H1 (cell line): ENCODE measurements at regions not wholly inside any gene's neighbourhood (a gene's known extent, or its start where the extent isn't known, plus 50 kb on each side); places are given as distances from the start of the nearest gene placed in this dataset.

Experiments
- CTCF ChIA-PET: fragments of 300-600 bp; sonication (Branson Sonifier 250); formaldehyde crosslinking; loops from one replicate; lab custom pipeline; 2021; ENCODE audit not compliant: partially characterized antibody; lab: Charles Lee
- POLR2A ChIA-PET: fragments of 300-600 bp; sonication (Branson Sonifier 250); formaldehyde crosslinking; loops from one replicate; lab custom pipeline; 2021; ENCODE audit warnings: inconsistent platforms; ENCODE audit not compliant: partially characterized antibody; lab: Charles Lee
- DNase-seq, 2 experiments: peaks; one replicate each; pipeline versions ENCODE4 v3.0.0 to v3.0.0-alpha.2; 2010 to 2022; ENCODE audit warnings: low spot score in 2 of 2, low read depth in 1 of 2, mixed read lengths in 1 of 2
- FAIRE-seq: peaks from 2 replicates; lab custom pipeline; 2011; peaks lifted over from hg19 to GRCh38; lab: Jason Lieb, UNC
- H2AFZ ChIP-seq: 2 replicates; pipeline ENCODE4 v1.8.1; 2012; ENCODE audit warnings: low read length, inconsistent platforms
- H2AK5ac ChIP-seq: 2 replicates; pipeline ENCODE4 v1.6.1; 2013; ENCODE audit warnings: low read depth, low read length
- H2BK120ac ChIP-seq: replicated peaks from 2 replicates; pipeline ENCODE3; 2013; ENCODE audit warnings: low read depth, low read length, inconsistent platforms
- H2BK12ac ChIP-seq: 2 replicates; pipeline ENCODE4 v1.6.1; 2013; ENCODE audit warnings: low read depth, low read length
- H2BK15ac ChIP-seq: 2 replicates; pipeline ENCODE4 v1.6.1; 2013; ENCODE audit warnings: low read length
- H2BK20ac ChIP-seq: 2 replicates; pipeline ENCODE4 v1.6.1; 2013; ENCODE audit warnings: low read length
- H2BK5ac ChIP-seq: 2 replicates; pipeline ENCODE4 v1.6.1; 2013; ENCODE audit warnings: low read depth, low read length
- H3K14ac ChIP-seq: 2 replicates; pipeline ENCODE4 v1.6.1; 2013; ENCODE audit warnings: inconsistent platforms; ENCODE audit not compliant: insufficient read length
- H3K18ac ChIP-seq: 2 replicates; pipeline ENCODE4 v1.6.1; 2013; ENCODE audit warnings: low read length; ENCODE audit errors: extremely low read depth
- H3K23ac ChIP-seq: 2 replicates; pipeline ENCODE4 v1.6.1; 2013; ENCODE audit warnings: inconsistent platforms; ENCODE audit not compliant: insufficient read length
- H3K23me2 ChIP-seq: 2 replicates; pipeline ENCODE4 v1.6.1; 2013; ENCODE audit warnings: low read depth, low read length
- H3K27ac ChIP-seq: 2 replicates; pipeline ENCODE4 v1.6.1; 2011; ENCODE audit warnings: low read depth, low read length, inconsistent platforms
- H3K27me3 ChIP-seq, 4 experiments: replicated peaks in 1 of 4; 1 replicate in 1 of 4; 2 replicates in 3 of 4; pipeline versions ENCODE4 v1.6.1 to v1.8.1; 2011 to 2013; ENCODE audit warnings: low read length in 3 of 4, mild to moderate bottlenecking in 3 of 4, inconsistent platforms in 2 of 4, mixed read lengths in 2 of 4, moderate library complexity in 1 of 4; ENCODE audit not compliant: control insufficient read depth in 3 of 4, insufficient read depth in 3 of 4; ENCODE audit errors: extremely low read depth in 1 of 4
- H3K36me3 ChIP-seq, 4 experiments: 2 replicates each; pipeline versions ENCODE4 v1.6.1 to v1.8.1; 2011 to 2013; ENCODE audit warnings: mild to moderate bottlenecking in 4 of 4, low read length in 3 of 4, moderate library complexity in 2 of 4, control low read depth in 1 of 4, inconsistent platforms in 1 of 4; ENCODE audit not compliant: insufficient read depth in 4 of 4, control insufficient read depth in 2 of 4
- H3K4ac ChIP-seq: replicated peaks from 2 replicates; pipeline ENCODE3; 2013; ENCODE audit warnings: low read length, low read depth, mixed read lengths, inconsistent platforms; ENCODE audit not compliant: insufficient read length
- H3K4me1 ChIP-seq, 4 experiments: replicated peaks in 1 of 4; 1 replicate in 1 of 4; 2 replicates in 3 of 4; pipeline versions ENCODE4 v1.6.1 to v1.8.1; 2011 to 2013; ENCODE audit warnings: low read length in 3 of 4, inconsistent platforms in 2 of 4, mixed read lengths in 1 of 4; ENCODE audit not compliant: insufficient read depth in 4 of 4, control insufficient read depth in 3 of 4
- H3K4me2 ChIP-seq, 2 experiments: 2 replicates each; pipeline versions ENCODE4 v1.6.1 to v1.8.1; 2011 to 2013; ENCODE audit warnings: low read depth in 2 of 2, low read length in 2 of 2, control low read depth in 1 of 2, inconsistent platforms in 1 of 2, mild to moderate bottlenecking in 1 of 2; ENCODE audit not compliant: insufficient read depth in 1 of 2
- H3K4me3 ChIP-seq, 4 experiments: fragments of 200-600, 300-600 bp in 1 of 4; sonication (generic), shearing (Covaris generic), sonication (Bioruptor Twin) in 1 of 4; 2 replicates each; pipeline versions ENCODE4 v1.5.1 to v1.8.1; 2011 to 2016; ENCODE audit warnings: low read length in 4 of 4, low read depth in 3 of 4, control low read depth in 2 of 4, inconsistent platforms in 2 of 4, mild to moderate bottlenecking in 2 of 4, mixed read lengths in 1 of 4, moderate library complexity in 1 of 4; ENCODE audit not compliant: insufficient read depth in 2 of 4; ENCODE audit errors: extremely low read depth in 1 of 4
- H3K56ac ChIP-seq: replicated peaks from 2 replicates; pipeline ENCODE3; 2013; ENCODE audit warnings: low read depth, mild to moderate bottlenecking, mixed read lengths, low read length, inconsistent platforms; ENCODE audit not compliant: insufficient read length
- H3K79me1 ChIP-seq: 2 replicates; pipeline ENCODE4 v1.6.1; 2013; ENCODE audit warnings: low read depth, low read length, control low read depth
- H3K79me2 ChIP-seq, 2 experiments: 2 replicates each; pipeline versions ENCODE4 v1.6.1 to v1.8.1; 2012 to 2013; ENCODE audit warnings: low read length in 2 of 2, mild to moderate bottlenecking in 2 of 2, inconsistent platforms in 1 of 2; ENCODE audit not compliant: insufficient read depth in 2 of 2, control insufficient read depth in 1 of 2
- H3K9ac ChIP-seq, 4 experiments: replicated peaks in 1 of 4; 1 replicate in 1 of 4; 2 replicates in 3 of 4; pipeline versions ENCODE4 v1.6.1 to v1.8.1; 2011 to 2013; ENCODE audit warnings: low read depth in 3 of 4, low read length in 3 of 4, control low read depth in 2 of 4, mild to moderate bottlenecking in 2 of 4, moderate library complexity in 2 of 4, inconsistent platforms in 1 of 4; ENCODE audit errors: extremely low read depth in 1 of 4
- H3K9me3 ChIP-seq, 2 experiments: 2 replicates each; pipeline versions ENCODE4 v1.6.1 to v1.8.1; 2012 to 2013; ENCODE audit warnings: mild to moderate bottlenecking in 2 of 2, moderate library complexity in 2 of 2, control low read depth in 1 of 2, inconsistent platforms in 1 of 2, low read depth in 1 of 2, low read length in 1 of 2, mixed read lengths in 1 of 2; ENCODE audit not compliant: insufficient read depth in 2 of 2
- H4K20me1 ChIP-seq, 2 experiments: replicated peaks in 1 of 2; 2 replicates each; pipeline versions ENCODE3 to v1.8.1; 2011 to 2013; ENCODE audit warnings: inconsistent platforms in 2 of 2, low read length in 2 of 2, mild to moderate bottlenecking in 1 of 2; ENCODE audit not compliant: insufficient read depth in 2 of 2, control insufficient read depth in 1 of 2
- H4K5ac ChIP-seq: 2 replicates; pipeline ENCODE4 v1.6.1; 2013; ENCODE audit warnings: low read length, low read depth, mixed read lengths, inconsistent platforms; ENCODE audit not compliant: insufficient read length
- H4K8ac ChIP-seq: 2 replicates; pipeline ENCODE4 v1.8.0; 2013; ENCODE audit warnings: mild to moderate bottlenecking, moderate library complexity, low read length, inconsistent platforms; ENCODE audit not compliant: insufficient read depth; ENCODE audit errors: extremely low read depth
- H4K91ac ChIP-seq: replicated peaks from 2 replicates; pipeline ENCODE3; 2013; ENCODE audit warnings: low read length, mixed read lengths, inconsistent platforms; ENCODE audit not compliant: insufficient read length
- SIX5 ChIP-seq: IDR thresholded peaks from 2 replicates; pipeline ENCODE4 v1.6.1; 2011; ENCODE audit warnings: mild to moderate bottlenecking, low read depth, low read length

DNA sequence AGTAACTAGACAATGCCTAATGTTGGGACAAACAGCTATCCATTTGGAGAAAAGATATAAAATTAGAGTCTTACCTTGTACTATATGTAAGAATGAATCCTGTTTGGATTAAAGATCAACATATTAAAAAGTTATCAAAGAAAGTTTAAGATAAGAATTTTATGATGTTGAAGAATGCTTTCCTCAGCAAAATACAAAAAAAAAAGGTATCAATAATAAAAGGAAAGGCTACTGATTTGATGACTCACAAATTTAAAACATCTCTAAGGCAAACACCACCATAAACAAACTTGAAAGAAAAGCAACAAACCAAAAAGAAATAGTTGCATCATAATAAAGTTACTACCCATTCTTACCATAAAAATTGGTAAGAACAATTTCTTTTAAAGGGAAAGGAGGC is 92.7 kb downstream of the C1D start:
- CTCF ChIA-PET, result no interaction called here
- no peak overlapping the region for H4K91ac ChIP-seq
- H3K4me1 ChIP-seq, result no peaks in the 10 kb centered on the region
- H3K9me3 ChIP-seq, result no peaks in the 10 kb centered on the region
- H2AK5ac ChIP-seq, result no peak overlapping the region
- H4K20me1 ChIP-seq, result no peaks in the 10 kb centered on the region
- no peak overlapping the region for H2BK20ac ChIP-seq
- H3K36me3 ChIP-seq, result no peaks in the 10 kb centered on the region
- no peaks in the 10 kb centered on the region for H3K27me3 ChIP-seq
- H2BK15ac ChIP-seq, result no peak overlapping the region
- TF ChIP-seq SIX5, result no peak
- TF ChIP-seq, all 59 proteins: peak for 0
- Histone ChIP-seq H3K4me2 (no peak overlapping the region), H3K23me2 (no peaks in the 10 kb centered on the region), H3K4ac (no peak overlapping the region), H2AFZ (no peak overlapping the region), H3K14ac (no peak overlapping the region), H3K18ac (no peak overlapping the region), H3K79me2 (no peaks in the 10 kb centered on the region), H2BK5ac (no peak overlapping the region), H3K23ac (no peak overlapping the region), H3K27ac (no peak overlapping the region), H3K4me3 (no peak overlapping the region), H3K79me1 (no peaks in the 10 kb centered on the region), H4K8ac (no peak overlapping the region), H3K56ac (no peak overlapping the region), H2BK12ac (no peak overlapping the region), H3K9ac (no peak overlapping the region), H2BK120ac (no peak overlapping the region), H4K5ac (no peak overlapping the region)
- DNase-seq (no peak), FAIRE-seq (no peak)
- POLR2A ChIA-PET, result no interaction called here
